ENCODE measurements at regions not wholly inside any gene's neighbourhood (a gene's known extent, or its start where the extent isn't known, plus 50 kb on each side); places are given as distances from the start of the nearest gene placed in this dataset.

- TF ChIP-seq CTCF (IDR thresholded peaks at IDR 0.05) (no peak), ZFX (IDR thresholded peaks at IDR 0.05; ENCODE audit: borderline replicate concordance) (no peak)
Measured at GRCh38 chr5:135645336-135646180, 66.8 kb upstream of the CXCL14 start.

All from 22Rv1 (cell line).